K562 (cell line): ENCODE measurements at regions not wholly inside any gene's neighbourhood (a gene's known extent, or its start where the extent isn't known, plus 50 kb on each side); places are given as distances from the start of the nearest gene placed in this dataset.

ENCODE experiments used
- ATAC-seq: fragments of 200-7000 bp; cut with Tn5 transposase; 3 replicates; pipeline ENCODE4 v1.9.1; 2020; ENCODE audit warnings: moderate library complexity
- BruUV-seq: library from RNA; stranded (reverse); fragments of 400-500 nt; replicated peaks from 2 replicates; lab custom pipeline; 2021; lab: Mats Ljungman, UMichigan
- CTCF ChIA-PET: fragments of 300-600 bp; formaldehyde crosslinking; extraction: SDS; loops from one replicate; lab custom pipeline; 2021; ENCODE audit warnings: low intra/inter-chr PET ratio; lab: Yijun Ruan, JAX
- POLR2A ChIA-PET: fragments of 300-600, 350-650 bp; sonication (Branson Sonifier 250); formaldehyde crosslinking; extraction: SDS; loops from one replicate; lab custom pipeline; 2021; ENCODE audit warnings: antibody characterized with exemption, inconsistent platforms; lab: Yijun Ruan, JAX
- DNase-seq, 4 experiments: peaks; one replicate each; pipeline versions ENCODE4 v3.0.0 to v3.0.0-alpha.2; 2011 to 2018; ENCODE audit warnings: low spot score in 3 of 4, mixed read lengths in 3 of 4; ENCODE audit errors: extremely low read depth in 1 of 4
- FAIRE-seq: peaks from 2 replicates; lab custom pipeline; 2011; peaks lifted over from hg19 to GRCh38; lab: Jason Lieb, UNC
- H2AFZ ChIP-seq: 2 replicates; pipeline ENCODE4 v1.6.0; 2011; ENCODE audit warnings: low read depth, low read length, control low read depth, inconsistent platforms
- H3K27ac ChIP-seq: fragments of 200-600 bp; 3 replicates; pipeline ENCODE4 v1.8.0; 2011; ENCODE audit warnings: low read depth, mild to moderate bottlenecking, control low read depth, inconsistent platforms, low read length, moderate library complexity, mixed read lengths; ENCODE audit errors: extremely low read depth
- H3K27me3 ChIP-seq, 2 experiments: fragments of 300-600 bp in 1 of 2; 2 replicates in 1 of 2; 3 replicates in 1 of 2; pipeline versions ENCODE4 v1.6.0 to v1.8.0; 2011; ENCODE audit warnings: inconsistent platforms in 2 of 2, low read length in 2 of 2, mild to moderate bottlenecking in 1 of 2, mixed read lengths in 1 of 2, moderate library complexity in 1 of 2; ENCODE audit not compliant: control insufficient read depth in 2 of 2, insufficient read depth in 2 of 2
- H3K36me3 ChIP-seq: fragments of 300-600 bp; 3 replicates; pipeline ENCODE4 v1.8.0; 2011; ENCODE audit warnings: mild to moderate bottlenecking, low read length, inconsistent platforms; ENCODE audit not compliant: control insufficient read depth, insufficient read depth
- H3K4me1 ChIP-seq, 2 experiments: fragments of 200-600 bp in 1 of 2; replicated peaks in 1 of 2; 2 replicates in 1 of 2; 3 replicates in 1 of 2; pipeline versions ENCODE4 v1.5.1 to v1.8.0; 2011; ENCODE audit warnings: inconsistent platforms in 2 of 2, low read length in 2 of 2, mild to moderate bottlenecking in 1 of 2, mixed read lengths in 1 of 2, moderate library complexity in 1 of 2; ENCODE audit not compliant: control insufficient read depth in 2 of 2, insufficient read depth in 2 of 2
- H3K4me2 ChIP-seq: 2 replicates; pipeline ENCODE4 v1.6.1; 2011; ENCODE audit warnings: low read length, control low read depth, inconsistent platforms, mixed read lengths; ENCODE audit not compliant: insufficient read depth
- H3K4me3 ChIP-seq: fragments of 200-600 bp; sonication (generic), shearing (Covaris generic); 2 replicates; pipeline ENCODE4 v1.5.1; 2016; ENCODE audit warnings: control low read depth, inconsistent platforms
- H3K79me2 ChIP-seq: fragments of 200-600 bp; 3 replicates; pipeline ENCODE4 v1.8.0; 2011; ENCODE audit warnings: low read length, inconsistent platforms; ENCODE audit not compliant: control insufficient read depth, insufficient read depth
- H3K9ac ChIP-seq, 2 experiments: 2 replicates each; pipeline versions ENCODE4 v1.6.0 to v1.6.1; 2011; ENCODE audit warnings: low read depth in 2 of 2, low read length in 2 of 2, control low read depth in 1 of 2, inconsistent platforms in 1 of 2, mild to moderate bottlenecking in 1 of 2, mixed read lengths in 1 of 2; ENCODE audit not compliant: insufficient read depth in 1 of 2
- H3K9me1 ChIP-seq: one replicate; pipeline ENCODE4 v1.6.0; 2011; ENCODE audit warnings: inconsistent platforms, mild to moderate bottlenecking, low read length, moderate library complexity; ENCODE audit not compliant: control insufficient read depth, insufficient read depth
- H3K9me3 ChIP-seq: replicated peaks from 2 replicates; pipeline ENCODE4 v1.5.1; 2011; ENCODE audit warnings: low read depth, low read length, inconsistent platforms; ENCODE audit not compliant: control insufficient read depth, insufficient read depth
- H4K20me1 ChIP-seq: replicated peaks from 2 replicates; pipeline ENCODE4 v1.6.1; 2011; ENCODE audit warnings: low read length, inconsistent platforms, mixed read lengths; ENCODE audit not compliant: control insufficient read depth, insufficient read depth
- BCL6 ChIP-seq: fragments of 250-450 bp; sonication (Bioruptor Pico); IDR thresholded peaks from 2 replicates; pipeline ENCODE4 v1.4.0; 2020
- CAMTA2 ChIP-seq: fragments of 250-450 bp; sonication (Bioruptor Pico); conservative IDR thresholded peaks from 2 replicates; pipeline ENCODE4 v1.5.1; 2022
- CBX5 ChIP-seq: IDR thresholded peaks from 2 replicates; pipeline ENCODE4 v1.6.1; 2014; ENCODE audit warnings: low read depth, borderline replicate concordance
- CREB1 ChIP-seq, 2 experiments: sonication (generic) in 1 of 2; formaldehyde crosslinking in 1 of 2; IDR thresholded peaks; 2 replicates each; pipeline versions ENCODE4 v1.6.1 to v1.8.0; 2012 to 2022; ENCODE audit warnings: inconsistent platforms in 1 of 2, mild to moderate bottlenecking in 1 of 2, missing genetic modification reagents in 1 of 2, moderate library complexity in 1 of 2
- E2F5 ChIP-seq: sonication (generic); formaldehyde crosslinking; IDR thresholded peaks from 2 replicates; pipeline ENCODE4 v1.8.0; 2022; ENCODE audit warnings: mild to moderate bottlenecking, missing genetic modification reagents
- ESRRA ChIP-seq: fragments of 450-650 bp; IDR thresholded peaks from 2 replicates; pipeline ENCODE4 v1.6.1; 2014; ENCODE audit warnings: low read depth, mild to moderate bottlenecking, moderate library complexity, borderline replicate concordance
- FOXA1 ChIP-seq: fragments of 450-650 bp; IDR thresholded peaks from 2 replicates; pipeline ENCODE4 v1.6.1; 2016; ENCODE audit warnings: mild to moderate bottlenecking, borderline replicate concordance
- FOXP4 ChIP-seq: sonication (generic); formaldehyde crosslinking; IDR thresholded peaks from 2 replicates; pipeline ENCODE4 v1.8.0; 2022; ENCODE audit warnings: mild to moderate bottlenecking, missing genetic modification reagents, borderline replicate concordance
- HNRNPH1 ChIP-seq: fragments of 200-400 bp; formaldehyde crosslinking; optimal IDR thresholded peaks from 2 replicates; pipeline ENCODE3; 2017; ENCODE audit warnings: low read depth, mild to moderate bottlenecking, low read length, moderate library complexity
- MCM5 ChIP-seq: fragments of 450-650 bp; IDR thresholded peaks from 2 replicates; pipeline ENCODE4 v1.6.1; 2016; ENCODE audit warnings: low read depth
- NFRKB ChIP-seq: fragments of 450-650 bp; IDR thresholded peaks from 2 replicates; pipeline ENCODE4 v1.6.1; 2016; ENCODE audit warnings: low read depth
- OTX1 ChIP-seq: fragments of 450-650 bp; formaldehyde crosslinking; IDR thresholded peaks from 2 replicates; pipeline ENCODE4 v1.4.0; 2022; ENCODE audit warnings: mild to moderate bottlenecking
- RFX5 ChIP-seq: IDR thresholded peaks from 2 replicates; pipeline ENCODE4 v1.6.1; 2011; ENCODE audit warnings: low read depth, mild to moderate bottlenecking, improper control_type of control experiment, low read length
- SNIP1 ChIP-seq: fragments of 450-650 bp; IDR thresholded peaks from 2 replicates; pipeline ENCODE4 v1.7.1; 2017; ENCODE audit warnings: low read depth, mild to moderate bottlenecking
- SRF ChIP-seq, 2 experiments: fragments of 250-450, 450-650 bp in 1 of 2; sonication (Bioruptor Pico) in 1 of 2; sonication (generic) in 1 of 2; formaldehyde crosslinking; IDR thresholded peaks; 2 replicates each; pipeline versions ENCODE4 v1.5.0 to v1.5.1; 2020 to 2022; ENCODE audit warnings: mild to moderate bottlenecking in 1 of 2, missing genetic modification reagents in 1 of 2
- ZBTB33 ChIP-seq: sonication (generic); formaldehyde crosslinking; IDR thresholded peaks from 2 replicates; pipeline ENCODE4 v1.8.1; 2023; ENCODE audit warnings: mild to moderate bottlenecking, missing genetic modification reagents
- ZBTB8A ChIP-seq: fragments of 450-650 bp; IDR thresholded peaks from 2 replicates; pipeline ENCODE4 v1.6.1; 2018; ENCODE audit warnings: mild to moderate bottlenecking, moderate library complexity; ENCODE audit not compliant: partially characterized antibody
- ZNF184 ChIP-seq: sonication (generic); formaldehyde crosslinking; IDR thresholded peaks from 2 replicates; pipeline ENCODE4 v1.5.0; 2020; ENCODE audit warnings: missing genetic modification reagents
- ZNF764 ChIP-seq: fragments of 250-450 bp; sonication (Bioruptor Pico); IDR thresholded peaks from 2 replicates; pipeline ENCODE4 v1.4.0; 2020; ENCODE audit warnings: low read depth, mild to moderate bottlenecking, moderate library complexity
- in situ Hi-C: fragments of 300-500 bp; cut with MboI; formaldehyde crosslinking; loops from 4 replicates; pipeline ENCODE4 v1.15.0; 2018; ENCODE audit warnings: inconsistent platforms, mixed read lengths
- intact Hi-C: fragments of 100-400 bp; cut with micrococcal nuclease; formaldehyde crosslinking; loops from 2 replicates; pipeline ENCODE4 v1.14.2; 2022

GRCh38 chr4:35315419-35315818, 928.9 kb downstream of the ARAP2 start:
- Histone ChIP-seq H3K9me3 (no peaks in the 10 kb centered on the region; the same call in 1 of the 2 replicates), H3K9ac (no peak overlapping the region), H3K36me3 (no peaks in the 10 kb centered on the region), H3K27me3 (no peaks in the 10 kb centered on the region), H4K20me1 (no peaks in the 10 kb centered on the region)
- FAIRE-seq (no peak), DNase-seq (no peak)
- in situ Hi-C loops = no loop called here
- POLR2A ChIA-PET = no interaction called here
- TF ChIP-seq CREB1 (IDR thresholded peaks at IDR 0.05) (no peak), CREB1 (CRISPR knock-in tag; IDR thresholded peaks at IDR 0.05) (no peak), SRF (CRISPR knock-in tag; IDR thresholded peaks at IDR 0.05) (no peak), ZBTB33 (CRISPR knock-in tag) (no peak), ZNF184 (CRISPR knock-in tag) (no peak), ZNF764 (CRISPR knock-in tag) (no peak), CAMTA2 (CRISPR knock-in tag) (no peak), OTX1 (CRISPR knock-in tag) (no peak), E2F5 (no peak), HNRNPH1 (no peak), NFRKB (no peak), MCM5 (no peak), SNIP1 (no peak), FOXP4 (CRISPR knock-in tag) (no peak), RFX5 (no peak), CBX5 (no peak), FOXA1 (no peak), BCL6 (CRISPR knock-in tag) (no peak), ZBTB8A (no peak), ESRRA (no peak)
- TF ChIP-seq, all 486 proteins: peak for 0
- no peaks in the 10 kb centered on the region for H3K79me2 ChIP-seq
- CTCF ChIA-PET = no interaction called here
- no peak overlapping the region for H3K27ac ChIP-seq
- ATAC-seq = no peak
- no peaks in the 10 kb centered on the region for H3K9me1 ChIP-seq
- no peak overlapping the region for H3K4me3 ChIP-seq
- intact Hi-C loops = no loop called here
- H2AFZ ChIP-seq = no peak overlapping the region
- no peaks in the 10 kb centered on the region for H3K4me1 ChIP-seq
- BruUV-seq = no TSS peak
- no peak overlapping the region for H3K4me2 ChIP-seq
